DOHH2 (cell line): ENCODE measurements at regions not wholly inside any gene's neighbourhood (a gene's known extent, or its start where the extent isn't known, plus 50 kb on each side); places are given as distances from the start of the nearest gene placed in this dataset.

ENCODE experiments used
- H3F3A ChIP-seq: fragments of 200-600 bp; sonication (generic), shearing (Covaris generic); 2 replicates; pipeline ENCODE4 v1.6.0; 2016; ENCODE audit warnings: antibody characterized with exemption, mild to moderate bottlenecking; ENCODE audit not compliant: control insufficient read depth, insufficient read depth
- H3K27ac ChIP-seq: fragments of 200-600 bp; sonication (generic); 2 replicates; pipeline ENCODE4 v1.5.1; 2014; ENCODE audit warnings: low read depth, mild to moderate bottlenecking, low read length, moderate library complexity
- H3K27me3 ChIP-seq: fragments of 200-600 bp; sonication (generic); 2 replicates; pipeline ENCODE4 v1.6.1; 2014; ENCODE audit warnings: mild to moderate bottlenecking, low read length, mixed read lengths; ENCODE audit not compliant: control insufficient read depth
- H3K36me3 ChIP-seq: fragments of 200-600 bp; sonication (generic); 2 replicates; pipeline ENCODE4 v1.6.1; 2014; ENCODE audit warnings: mild to moderate bottlenecking, low read length, moderate library complexity, mixed read lengths; ENCODE audit not compliant: control insufficient read depth
- H3K4me1 ChIP-seq: fragments of 200-600 bp; sonication (generic); 2 replicates; pipeline ENCODE4 v1.6.1; 2014; ENCODE audit warnings: mild to moderate bottlenecking, low read length, mixed read lengths; ENCODE audit not compliant: control insufficient read depth
- H3K4me2 ChIP-seq: fragments of 200-600 bp; sonication (generic); 2 replicates; pipeline ENCODE4 v1.6.0; 2014; ENCODE audit warnings: mild to moderate bottlenecking, low read length, moderate library complexity
- H3K4me3 ChIP-seq: fragments of 200-600 bp; sonication (generic); 2 replicates; pipeline ENCODE4 v1.5.1; 2014; ENCODE audit warnings: mild to moderate bottlenecking, low read length, mixed read lengths
- H3K79me2 ChIP-seq: fragments of 200-600 bp; sonication (generic); 2 replicates; pipeline ENCODE4 v1.6.1; 2014; ENCODE audit warnings: mild to moderate bottlenecking, low read length, mixed read lengths; ENCODE audit not compliant: control insufficient read depth
- H3K9me2 ChIP-seq: fragments of 200-600 bp; sonication (generic); replicated peaks from 2 replicates; pipeline ENCODE4 v1.6.1; 2014; ENCODE audit warnings: mild to moderate bottlenecking, low read length, mixed read lengths; ENCODE audit not compliant: control insufficient read depth
- H3K9me3 ChIP-seq: fragments of 200-600 bp; sonication (generic); 2 replicates; pipeline ENCODE4 v1.6.1; 2014; ENCODE audit warnings: antibody characterized with exemption, low read length, mixed read lengths; ENCODE audit not compliant: control insufficient read depth, insufficient read depth
- H4K20me1 ChIP-seq: fragments of 200-600 bp; sonication (generic); 2 replicates; pipeline ENCODE4 v1.6.0; 2014; ENCODE audit warnings: low read depth, mild to moderate bottlenecking, antibody characterized with exemption, low read length, moderate library complexity; ENCODE audit not compliant: control insufficient read depth, insufficient read depth
- EZH2phosphoT487 ChIP-seq: fragments of 200-600 bp; sonication (generic); IDR thresholded peaks from 2 replicates; pipeline ENCODE4 v1.6.1; 2017; ENCODE audit warnings: borderline replicate concordance, mild to moderate bottlenecking, antibody characterized with exemption, low read length, moderate library complexity, mixed read lengths
- TF ChIP-seq, protein P1 (sequence below): fragments of 200-600 bp; sonication (generic); IDR thresholded peaks from one replicate; pipeline ENCODE4 v1.5.1; 2014; ENCODE audit warnings: antibody characterized with exemption, mild to moderate bottlenecking, low read depth, low read length; ENCODE audit not compliant: poor library complexity, severe bottlenecking

DNA sequence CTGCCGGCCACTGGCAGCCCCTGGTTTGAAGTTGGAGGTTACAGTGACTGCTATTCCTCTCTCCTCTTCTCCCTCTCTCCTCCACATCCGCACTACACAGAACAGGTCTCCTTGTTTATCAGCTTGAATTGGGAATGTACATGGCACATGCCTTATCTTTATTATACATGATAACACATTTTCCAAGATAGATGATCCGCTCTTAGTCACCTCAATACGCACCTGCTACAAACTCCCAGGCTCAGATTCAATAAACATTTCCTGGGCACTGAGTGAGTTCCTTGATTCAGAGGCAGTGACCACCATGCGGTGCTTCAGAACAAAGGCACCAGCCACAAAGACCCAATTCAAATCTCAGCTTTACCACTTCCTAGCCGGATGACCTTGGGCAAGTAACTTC is 227.7 kb downstream of the TSHZ3 start:
- H3K4me1 ChIP-seq: no peaks in the 10 kb centered on the region
- H3K79me2 ChIP-seq: no peaks in the 10 kb centered on the region
- H3F3A ChIP-seq: no peaks in the 10 kb centered on the region
- no peaks in the 10 kb centered on the region for H4K20me1 ChIP-seq
- H3K27me3 ChIP-seq: no peaks in the 10 kb centered on the region
- H3K4me2 ChIP-seq: no peak overlapping the region
- no peak for TF ChIP-seq EZH2phosphoT487
- TF ChIP-seq, protein P1, sequence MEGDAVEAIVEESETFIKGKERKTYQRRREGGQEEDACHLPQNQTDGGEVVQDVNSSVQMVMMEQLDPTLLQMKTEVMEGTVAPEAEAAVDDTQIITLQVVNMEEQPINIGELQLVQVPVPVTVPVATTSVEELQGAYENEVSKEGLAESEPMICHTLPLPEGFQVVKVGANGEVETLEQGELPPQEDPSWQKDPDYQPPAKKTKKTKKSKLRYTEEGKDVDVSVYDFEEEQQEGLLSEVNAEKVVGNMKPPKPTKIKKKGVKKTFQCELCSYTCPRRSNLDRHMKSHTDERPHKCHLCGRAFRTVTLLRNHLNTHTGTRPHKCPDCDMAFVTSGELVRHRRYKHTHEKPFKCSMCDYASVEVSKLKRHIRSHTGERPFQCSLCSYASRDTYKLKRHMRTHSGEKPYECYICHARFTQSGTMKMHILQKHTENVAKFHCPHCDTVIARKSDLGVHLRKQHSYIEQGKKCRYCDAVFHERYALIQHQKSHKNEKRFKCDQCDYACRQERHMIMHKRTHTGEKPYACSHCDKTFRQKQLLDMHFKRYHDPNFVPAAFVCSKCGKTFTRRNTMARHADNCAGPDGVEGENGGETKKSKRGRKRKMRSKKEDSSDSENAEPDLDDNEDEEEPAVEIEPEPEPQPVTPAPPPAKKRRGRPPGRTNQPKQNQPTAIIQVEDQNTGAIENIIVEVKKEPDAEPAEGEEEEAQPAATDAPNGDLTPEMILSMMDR: no peak
- no peak overlapping the region for H3K27ac ChIP-seq
- H3K9me3 ChIP-seq: no peaks in the 10 kb centered on the region
- H3K9me2 ChIP-seq: no peaks in the 10 kb centered on the region
- no peaks in the 10 kb centered on the region for H3K36me3 ChIP-seq
- H3K4me3 ChIP-seq: no peak overlapping the region

GRCh38 chr19:31120952-31121351 is 228.3 kb downstream of the TSHZ3 start:
- no peak overlapping the region for H3K4me2 ChIP-seq
- H3K4me3 ChIP-seq: no peak overlapping the region
- no peak overlapping the region for H3K27ac ChIP-seq
- no peaks in the 10 kb centered on the region for H4K20me1 ChIP-seq
- H3K9me3 ChIP-seq: no peaks in the 10 kb centered on the region
- H3F3A ChIP-seq: no peaks in the 10 kb centered on the region
- TF ChIP-seq, protein P1: no peak
- no peak for TF ChIP-seq EZH2phosphoT487
- H3K4me1 ChIP-seq: no peaks in the 10 kb centered on the region
- no peaks in the 10 kb centered on the region for H3K36me3 ChIP-seq
- H3K27me3 ChIP-seq: no peaks in the 10 kb centered on the region
- no peaks in the 10 kb centered on the region for H3K9me2 ChIP-seq
- no peaks in the 10 kb centered on the region for H3K79me2 ChIP-seq

- Histone ChIP-seq H3K4me2 (no peak overlapping the region), H3F3A (no peaks in the 10 kb centered on the region), H3K36me3 (no peaks in the 10 kb centered on the region), H4K20me1 (no peaks in the 10 kb centered on the region), H3K27me3 (no peaks in the 10 kb centered on the region), H3K4me1 (no peaks in the 10 kb centered on the region), H3K79me2 (no peaks in the 10 kb centered on the region), H3K4me3 (no peak overlapping the region), H3K9me3 (no peaks in the 10 kb centered on the region), H3K9me2 (no peaks in the 10 kb centered on the region), H3K27ac (no peak overlapping the region)
- TF ChIP-seq, protein P1: no peak
- no peak for TF ChIP-seq EZH2phosphoT487
Measured at GRCh38 chr19:31119951-31120690, 229.1 kb downstream of the TSHZ3 start.
